Common myeloid progenitor, CD34-positive (primary cell): ENCODE measurements at regions not wholly inside any gene's neighbourhood (a gene's known extent, or its start where the extent isn't known, plus 50 kb on each side); places are given as distances from the start of the nearest gene placed in this dataset.

ENCODE experiments used
- CTCF ChIA-PET: fragments of 350-600 bp; sonication (Branson Sonifier 250); formaldehyde crosslinking; loops from one replicate; lab custom pipeline; 2021; ENCODE audit warnings: antibody characterized with exemption; lab: Charles Lee
- POLR2A ChIA-PET: fragments of 350-600 bp; sonication (Branson Sonifier 250); formaldehyde crosslinking; loops from one replicate; lab custom pipeline; 2021; ENCODE audit warnings: antibody characterized with exemption; lab: Charles Lee
- DNase-seq, 3 donors: peaks; one replicate each; pipeline versions ENCODE4 v3.0.0 to v3.0.0-alpha.2; 2013
- H3K27ac ChIP-seq, 2 experiments: 1 replicate in 1 of 2; 2 replicates in 1 of 2; pipeline ENCODE4 v1.7.0; 2013; ENCODE audit warnings: inconsistent platforms in 2 of 2, low read length in 2 of 2, mild to moderate bottlenecking in 2 of 2, low read depth in 1 of 2, moderate library complexity in 1 of 2; ENCODE audit not compliant: severe bottlenecking in 2 of 2, insufficient read depth in 1 of 2, poor library complexity in 1 of 2
- H3K27me3 ChIP-seq, 5 experiments: replicated peaks in 2 of 5; 1 replicate in 3 of 5; 2 replicates in 2 of 5; pipeline versions ENCODE4 v1.6.1 to v1.7.0; 2013; ENCODE audit warnings: low read length in 4 of 5, mild to moderate bottlenecking in 2 of 5, moderate library complexity in 2 of 5, inconsistent platforms in 1 of 5; ENCODE audit not compliant: insufficient read depth in 5 of 5, control insufficient read depth in 4 of 5
- H3K36me3 ChIP-seq, 4 experiments: 1 replicate in 2 of 4; 2 replicates in 2 of 4; pipeline versions ENCODE4 v1.6.1 to v1.7.0; 2013; ENCODE audit warnings: low read length in 3 of 4, control low read depth in 1 of 4, mild to moderate bottlenecking in 1 of 4; ENCODE audit not compliant: control insufficient read depth in 4 of 4, insufficient read depth in 4 of 4
- H3K4me1 ChIP-seq, 4 experiments: 1 replicate in 3 of 4; 2 replicates in 1 of 4; pipeline versions ENCODE4 v1.6.1 to v1.7.1; 2013; ENCODE audit warnings: low read length in 3 of 4, mild to moderate bottlenecking in 3 of 4, control low read depth in 1 of 4, inconsistent platforms in 1 of 4, moderate library complexity in 1 of 4; ENCODE audit not compliant: control insufficient read depth in 4 of 4, insufficient read depth in 4 of 4; ENCODE audit errors: control extremely low read depth in 1 of 4
- H3K4me3 ChIP-seq, 7 experiments: 1 replicate in 4 of 7; 2 replicates in 3 of 7; pipeline versions ENCODE4 v1.5.1 to v1.7.0; 2013; ENCODE audit warnings: mild to moderate bottlenecking in 7 of 7, low read length in 6 of 7, moderate library complexity in 6 of 7, inconsistent platforms in 2 of 7, low read depth in 2 of 7, control low read depth in 1 of 7; ENCODE audit not compliant: insufficient read depth in 4 of 7, control insufficient read depth in 1 of 7; ENCODE audit errors: extremely low read depth in 1 of 7
- H3K9me3 ChIP-seq, 5 experiments: 1 replicate in 4 of 5; 2 replicates in 1 of 5; pipeline versions ENCODE4 v1.6.1 to v1.7.1; 2013; ENCODE audit warnings: low read length in 4 of 5, mild to moderate bottlenecking in 2 of 5, inconsistent platforms in 1 of 5, low read depth in 1 of 5, moderate library complexity in 1 of 5; ENCODE audit not compliant: control insufficient read depth in 4 of 5, insufficient read depth in 2 of 5; ENCODE audit errors: control extremely low read depth in 1 of 5
- WGBS: methylation state at CpG from one replicate; pipeline ENCODE4 v1.1.5; 2013; ENCODE audit not compliant: insufficient coverage; 5-methylcytosine and 5-hydroxymethylcytosine counted together

GRCh38 chr6:141242957-141243356 lies 889.8 kb upstream of the GJE1 start:
- no CpG with 5 or more reads among the region's 1 CpG for WGBS
- CTCF ChIA-PET: no interaction called here

DNA sequence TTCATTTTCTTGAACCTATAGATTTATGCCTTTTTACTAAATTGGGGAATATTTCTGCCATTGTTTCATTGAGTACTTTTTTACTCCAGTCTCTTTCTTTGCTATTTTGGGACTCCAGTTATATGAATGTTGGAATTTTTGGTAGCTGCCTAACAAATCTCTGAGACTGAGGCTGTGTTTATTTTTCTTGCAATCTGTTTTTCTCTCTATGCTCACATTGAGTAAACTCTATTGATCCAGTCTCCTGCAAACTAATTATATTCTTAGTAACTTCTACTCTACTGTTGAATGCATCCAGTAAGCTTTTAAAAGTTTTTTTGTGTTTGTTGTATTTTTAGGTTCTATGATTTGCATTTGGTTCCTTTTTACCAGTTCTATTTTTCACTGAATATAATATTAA lies 903.4 kb upstream of the GJE1 start:
- CTCF ChIA-PET: no interaction called here
- Histone ChIP-seq H3K36me3 (no peaks in the 10 kb centered on the region), H3K27ac (no peak overlapping the region), H3K4me3 (no peak overlapping the region), H3K27me3 (no peaks in the 10 kb centered on the region), H3K4me1 (no peaks in the 10 kb centered on the region), H3K9me3 (no peaks in the 10 kb centered on the region)
- POLR2A ChIA-PET: interaction anchor here (0.6 kb wide), 1 partner anchor 121 kb away, joined by 4 read pairs; no protein-coding TSS in a partner anchor
- DNase-seq: no peak

More at GRCh38 chr6:141242957-141243356, 889.8 kb upstream of the GJE1 start:
- Histone ChIP-seq H3K4me1 (no peaks in the 10 kb centered on the region), H3K27ac (no peak overlapping the region), H3K4me3 (no peak overlapping the region), H3K36me3 (no peaks in the 10 kb centered on the region), H3K9me3 (no peaks in the 10 kb centered on the region), H3K27me3 (no peaks in the 10 kb centered on the region)
- no peak for DNase-seq
- POLR2A ChIA-PET: no interaction called here

- CTCF ChIA-PET: no interaction called here
- Histone ChIP-seq H3K4me3 (no peak overlapping the region), H3K36me3 (no peaks in the 10 kb centered on the region), H3K27me3 (no peaks in the 10 kb centered on the region), H3K4me1 (no peaks in the 10 kb centered on the region), H3K9me3 (peaks cover 0 to 18% (median 0%) of the 10 kb centered on the region in 5 experiments), H3K27ac (no peak overlapping the region)
- no peak for DNase-seq
- POLR2A ChIA-PET: no interaction called here
Observed at GRCh38 chr6:141218583-141218982, 914.1 kb upstream of the GJE1 start.

- CTCF ChIA-PET: no interaction called here
- Histone ChIP-seq H3K4me3 (no peak overlapping the region), H3K27me3 (no peaks in the 10 kb centered on the region), H3K27ac (no peak overlapping the region), H3K36me3 (no peaks in the 10 kb centered on the region), H3K9me3 (peaks cover 0 to 18% (median 0%) of the 10 kb centered on the region in 5 experiments), H3K4me1 (no peaks in the 10 kb centered on the region)
- no peak for DNase-seq
- POLR2A ChIA-PET: no interaction called here
Observed at GRCh38 chr6:141216726-141217125, 916.0 kb upstream of the GJE1 start.

- Histone ChIP-seq H3K9me3 (no peaks in the 10 kb centered on the region), H3K27ac (no peak overlapping the region), H3K4me1 (no peaks in the 10 kb centered on the region), H3K4me3 (no peak overlapping the region), H3K36me3 (no peaks in the 10 kb centered on the region), H3K27me3 (no peaks in the 10 kb centered on the region)
- CTCF ChIA-PET: no interaction called here
- POLR2A ChIA-PET: no interaction called here
- WGBS: 50% methylated on average over 1 of the region's 1 CpG
- DNase-seq: no peak
Observed at GRCh38 chr6:141212296-141212695, 920.4 kb upstream of the GJE1 start.

DNA sequence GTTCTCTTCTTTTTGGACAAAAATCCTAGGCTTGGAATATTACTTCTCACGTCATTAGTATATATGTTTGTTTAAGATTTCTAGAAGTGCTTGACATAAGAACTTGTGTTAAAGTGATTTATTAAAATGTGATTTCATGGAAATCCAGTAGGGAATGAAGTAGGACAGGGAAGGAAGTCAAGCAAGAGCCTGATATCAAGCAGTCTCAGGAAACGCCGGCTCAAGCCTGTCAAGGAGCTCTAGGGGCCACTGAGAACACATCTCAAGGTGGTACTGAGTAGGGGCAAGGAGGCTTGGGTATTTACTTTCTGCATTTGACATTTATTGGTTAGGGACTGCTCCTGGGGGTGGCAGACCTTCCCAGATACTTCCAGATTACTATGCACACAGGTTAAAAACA lies 920.9 kb upstream of the GJE1 start:
- 83% methylated on average over 3 of the region's 3 CpGs for WGBS

GRCh38 chr6:141210901-141211300 lies 921.8 kb upstream of the GJE1 start:
- no peak overlapping the region for H3K4me3 ChIP-seq
- whole genome bisulfite sequencing: no CpG with 5 or more reads among the region's 1 CpG
- POLR2A ChIA-PET: no interaction called here

More for the DNA sequence above, 920.9 kb upstream of the GJE1 start:
- no peak overlapping the region for H3K4me3 ChIP-seq
- H3K9me3 ChIP-seq: no peaks in the 10 kb centered on the region
- H3K27me3 ChIP-seq: no peaks in the 10 kb centered on the region
- no peaks in the 10 kb centered on the region for H3K36me3 ChIP-seq
- ChIA-PET CTCF (no interaction called here), POLR2A (no interaction called here)
- H3K27ac ChIP-seq: no peak overlapping the region
- DNase-seq: no peak
- H3K4me1 ChIP-seq: no peaks in the 10 kb centered on the region

More at GRCh38 chr6:141210901-141211300, 921.8 kb upstream of the GJE1 start:
- DNase-seq: no peak
- H3K36me3 ChIP-seq: no peaks in the 10 kb centered on the region
- H3K27ac ChIP-seq: no peak overlapping the region
- no peaks in the 10 kb centered on the region for H3K27me3 ChIP-seq
- CTCF ChIA-PET: no interaction called here
- H3K4me1 ChIP-seq: no peaks in the 10 kb centered on the region
- no peaks in the 10 kb centered on the region for H3K9me3 ChIP-seq
